ENCODE measurements at regions not wholly inside any gene's neighbourhood (a gene's known extent, or its start where the extent isn't known, plus 50 kb on each side); places are given as distances from the start of the nearest gene placed in this dataset.

- TF ChIP-seq CTCF (IDR thresholded peaks at IDR 0.05) (no peak), POLR2A (IDR thresholded peaks at IDR 0.05) (no peak), POLR2AphosphoS5 (IDR thresholded peaks at IDR 0.05) (no peak)
These were observed 84.8 kb downstream of the CPN2 start for GRCh38 chr3:194265996-194266964.

Data from breast epithelium (tissue), 3 donors.